K562 (cell line): ENCODE measurements at regions not wholly inside any gene's neighbourhood (a gene's known extent, or its start where the extent isn't known, plus 50 kb on each side); places are given as distances from the start of the nearest gene placed in this dataset.

ENCODE experiments used
- ATAC-seq: fragments of 200-7000 bp; cut with Tn5 transposase; 3 replicates; pipeline ENCODE4 v1.9.1; 2020; ENCODE audit warnings: moderate library complexity
- BruUV-seq: library from RNA; stranded (reverse); fragments of 400-500 nt; replicated peaks from 2 replicates; lab custom pipeline; 2021; lab: Mats Ljungman, UMichigan
- CTCF ChIA-PET: fragments of 300-600 bp; formaldehyde crosslinking; extraction: SDS; loops from one replicate; lab custom pipeline; 2021; ENCODE audit warnings: low intra/inter-chr PET ratio; lab: Yijun Ruan, JAX
- POLR2A ChIA-PET: fragments of 300-600, 350-650 bp; sonication (Branson Sonifier 250); formaldehyde crosslinking; extraction: SDS; loops from one replicate; lab custom pipeline; 2021; ENCODE audit warnings: antibody characterized with exemption, inconsistent platforms; lab: Yijun Ruan, JAX
- DNase-seq, 4 experiments: peaks; one replicate each; pipeline versions ENCODE4 v3.0.0 to v3.0.0-alpha.2; 2011 to 2018; ENCODE audit warnings: low spot score in 3 of 4, mixed read lengths in 3 of 4; ENCODE audit errors: extremely low read depth in 1 of 4
- FAIRE-seq: peaks from 2 replicates; lab custom pipeline; 2011; peaks lifted over from hg19 to GRCh38; lab: Jason Lieb, UNC
- H2AFZ ChIP-seq: 2 replicates; pipeline ENCODE4 v1.6.0; 2011; ENCODE audit warnings: low read depth, low read length, control low read depth, inconsistent platforms
- H3K27ac ChIP-seq: fragments of 200-600 bp; 3 replicates; pipeline ENCODE4 v1.8.0; 2011; ENCODE audit warnings: low read depth, mild to moderate bottlenecking, control low read depth, inconsistent platforms, low read length, moderate library complexity, mixed read lengths; ENCODE audit errors: extremely low read depth
- H3K27me3 ChIP-seq, 2 experiments: fragments of 300-600 bp in 1 of 2; 2 replicates in 1 of 2; 3 replicates in 1 of 2; pipeline versions ENCODE4 v1.6.0 to v1.8.0; 2011; ENCODE audit warnings: inconsistent platforms in 2 of 2, low read length in 2 of 2, mild to moderate bottlenecking in 1 of 2, mixed read lengths in 1 of 2, moderate library complexity in 1 of 2; ENCODE audit not compliant: control insufficient read depth in 2 of 2, insufficient read depth in 2 of 2
- H3K36me3 ChIP-seq: fragments of 300-600 bp; 3 replicates; pipeline ENCODE4 v1.8.0; 2011; ENCODE audit warnings: mild to moderate bottlenecking, low read length, inconsistent platforms; ENCODE audit not compliant: control insufficient read depth, insufficient read depth
- H3K4me1 ChIP-seq, 2 experiments: fragments of 200-600 bp in 1 of 2; replicated peaks in 1 of 2; 2 replicates in 1 of 2; 3 replicates in 1 of 2; pipeline versions ENCODE4 v1.5.1 to v1.8.0; 2011; ENCODE audit warnings: inconsistent platforms in 2 of 2, low read length in 2 of 2, mild to moderate bottlenecking in 1 of 2, mixed read lengths in 1 of 2, moderate library complexity in 1 of 2; ENCODE audit not compliant: control insufficient read depth in 2 of 2, insufficient read depth in 2 of 2
- H3K4me2 ChIP-seq: 2 replicates; pipeline ENCODE4 v1.6.1; 2011; ENCODE audit warnings: low read length, control low read depth, inconsistent platforms, mixed read lengths; ENCODE audit not compliant: insufficient read depth
- H3K4me3 ChIP-seq: fragments of 200-600 bp; sonication (generic), shearing (Covaris generic); 2 replicates; pipeline ENCODE4 v1.5.1; 2016; ENCODE audit warnings: control low read depth, inconsistent platforms
- H3K79me2 ChIP-seq: fragments of 200-600 bp; 3 replicates; pipeline ENCODE4 v1.8.0; 2011; ENCODE audit warnings: low read length, inconsistent platforms; ENCODE audit not compliant: control insufficient read depth, insufficient read depth
- H3K9ac ChIP-seq, 2 experiments: 2 replicates each; pipeline versions ENCODE4 v1.6.0 to v1.6.1; 2011; ENCODE audit warnings: low read depth in 2 of 2, low read length in 2 of 2, control low read depth in 1 of 2, inconsistent platforms in 1 of 2, mild to moderate bottlenecking in 1 of 2, mixed read lengths in 1 of 2; ENCODE audit not compliant: insufficient read depth in 1 of 2
- H3K9me1 ChIP-seq: one replicate; pipeline ENCODE4 v1.6.0; 2011; ENCODE audit warnings: inconsistent platforms, mild to moderate bottlenecking, low read length, moderate library complexity; ENCODE audit not compliant: control insufficient read depth, insufficient read depth
- H3K9me3 ChIP-seq: replicated peaks from 2 replicates; pipeline ENCODE4 v1.5.1; 2011; ENCODE audit warnings: low read depth, low read length, inconsistent platforms; ENCODE audit not compliant: control insufficient read depth, insufficient read depth
- H4K20me1 ChIP-seq: replicated peaks from 2 replicates; pipeline ENCODE4 v1.6.1; 2011; ENCODE audit warnings: low read length, inconsistent platforms, mixed read lengths; ENCODE audit not compliant: control insufficient read depth, insufficient read depth
- ARID1B ChIP-seq: fragments of 450-650 bp; IDR thresholded peaks from 2 replicates; pipeline ENCODE4 v1.6.1; 2016; ENCODE audit warnings: antibody characterized with exemption, mild to moderate bottlenecking, inconsistent platforms
- ASH1L ChIP-seq: fragments of 450-650 bp; IDR thresholded peaks from 2 replicates; pipeline ENCODE4 v1.6.1; 2018; ENCODE audit warnings: borderline replicate concordance, mild to moderate bottlenecking, low read depth; ENCODE audit not compliant: partially characterized antibody
- ATF7 ChIP-seq: fragments of 450-650 bp; IDR thresholded peaks from 2 replicates; pipeline ENCODE4 v1.7.1; 2014; ENCODE audit warnings: mild to moderate bottlenecking, moderate library complexity
- CHD1 ChIP-seq: fragments of 200-600 bp; sonication (generic); IDR thresholded peaks from one replicate; pipeline ENCODE4 v1.6.1; 2012; ENCODE audit warnings: mild to moderate bottlenecking, moderate library complexity, low read length, inconsistent platforms
- EZH2 ChIP-seq: IDR thresholded peaks from 2 replicates; pipeline ENCODE4 v1.6.1; 2012; ENCODE audit warnings: low read depth, mild to moderate bottlenecking, inconsistent platforms, low read length, borderline replicate concordance
- FOXK2 ChIP-seq, 2 experiments: fragments of 450-650 bp; IDR thresholded peaks in 1 of 2; conservative IDR thresholded peaks in 1 of 2; 2 replicates each; pipeline ENCODE4 v1.6.1; 2016; ENCODE audit warnings: low read depth in 2 of 2, mild to moderate bottlenecking in 1 of 2
- GABPB1 ChIP-seq: sonication (generic); formaldehyde crosslinking; IDR thresholded peaks from 2 replicates; pipeline ENCODE4 v1.8.0; 2022; ENCODE audit warnings: mild to moderate bottlenecking, missing genetic modification reagents
- JUND ChIP-seq, 2 experiments: IDR thresholded peaks; 2 replicates in 1 of 2; 3 replicates in 1 of 2; pipeline ENCODE4 v1.6.1; 2011; ENCODE audit warnings: borderline replicate concordance in 2 of 2, low read depth in 2 of 2, low read length in 2 of 2, improper control_type of control experiment in 1 of 2, missing biosample characterization in 1 of 2, missing genetic modification characterization in 1 of 2, missing genetic modification reagents in 1 of 2
- MEIS2 ChIP-seq: fragments of 450-650 bp; IDR thresholded peaks from 2 replicates; pipeline ENCODE4 v1.6.1; 2014; ENCODE audit warnings: mild to moderate bottlenecking; ENCODE audit not compliant: partially characterized antibody
- RAD21 ChIP-seq, 2 experiments: fragments of 250-450 bp in 1 of 2; fragments of 450-650 bp in 1 of 2; sonication (Bioruptor Pico) in 1 of 2; formaldehyde crosslinking in 1 of 2; IDR thresholded peaks in 1 of 2; conservative IDR thresholded peaks in 1 of 2; 2 replicates each; pipeline versions ENCODE4 v1.4.0 to v1.8.0; 2020 to 2022; ENCODE audit warnings: mild to moderate bottlenecking in 2 of 2, moderate library complexity in 1 of 2
- RB1 ChIP-seq: fragments of 450-650 bp; IDR thresholded peaks from 2 replicates; pipeline ENCODE4 v1.6.1; 2017; ENCODE audit warnings: low read depth, mild to moderate bottlenecking
- RFX1 ChIP-seq: fragments of 450-650 bp; IDR thresholded peaks from 2 replicates; pipeline ENCODE4 v1.6.1; 2016; ENCODE audit warnings: mild to moderate bottlenecking, moderate library complexity
- SMAD2 ChIP-seq: fragments of 150-350 bp; IDR thresholded peaks from 2 replicates; pipeline ENCODE4 v1.6.1; 2014; ENCODE audit warnings: low read depth, mild to moderate bottlenecking, low read length
- SMC3 ChIP-seq: conservative IDR thresholded peaks from 2 replicates; pipeline ENCODE4 v1.6.1; 2011; ENCODE audit warnings: low read depth, low read length, improper control_type of control experiment; ENCODE audit not compliant: insufficient read depth
- ZBED1 ChIP-seq: IDR thresholded peaks from 2 replicates; pipeline ENCODE4 v1.6.1; 2014
- ZNF263 ChIP-seq: sonication (generic); formaldehyde crosslinking; IDR thresholded peaks from 2 replicates; pipeline ENCODE4 v1.8.0; 2022; ENCODE audit warnings: mild to moderate bottlenecking, missing genetic modification reagents, borderline replicate concordance
- ZNF589 ChIP-seq: fragments of 200-800 bp; sonication (Bioruptor generic); IDR thresholded peaks from 2 replicates; pipeline ENCODE4 v1.6.1; 2016; ENCODE audit warnings: low read depth, missing genetic modification characterization, missing compliant biosample characterization
- WGBS: fragments of 100-300 bp; shearing (Covaris generic); methylation state at CpG from one replicate; pipeline ENCODE4 v1.1.6; 2016; ENCODE audit warnings: low coverage, mixed read lengths; ENCODE audit not compliant: insufficient coverage; ENCODE audit errors: missing lambda C conversion rate; 5-methylcytosine and 5-hydroxymethylcytosine counted together
- in situ Hi-C: fragments of 300-500 bp; cut with MboI; formaldehyde crosslinking; loops from 4 replicates; pipeline ENCODE4 v1.15.0; 2018; ENCODE audit warnings: inconsistent platforms, mixed read lengths
- intact Hi-C: fragments of 100-400 bp; cut with micrococcal nuclease; formaldehyde crosslinking; loops from 2 replicates; pipeline ENCODE4 v1.14.2; 2022
- TF ChIP-seq, protein P1 (sequence below): fragments of 200-800 bp; sonication (Bioruptor generic); IDR thresholded peaks from 2 replicates; pipeline ENCODE4 v1.6.1; 2017; ENCODE audit warnings: missing genetic modification characterization, missing compliant biosample characterization

DNA sequence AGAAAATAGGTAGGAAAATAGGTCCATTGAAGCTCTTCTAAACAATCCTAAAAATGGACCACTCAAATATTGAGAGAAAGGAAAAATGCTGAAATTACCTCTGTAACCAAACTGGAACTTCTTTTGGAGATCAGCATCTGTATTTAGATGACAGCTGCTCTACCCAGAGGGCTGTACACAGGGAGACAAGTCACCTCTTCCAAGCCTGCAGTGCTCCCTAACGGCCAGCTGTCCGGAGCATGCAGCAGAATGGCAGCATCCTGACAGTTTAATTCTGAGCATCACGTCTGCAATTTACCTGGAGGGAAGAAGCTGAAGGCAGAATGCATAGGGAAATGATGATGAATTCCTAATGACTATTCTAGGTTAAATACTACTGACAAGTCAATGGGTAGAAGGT lies 62.8 kb upstream of the DIAPH3 start:
- H3K4me1 ChIP-seq, result peaks cover 5 to 32% of the 10 kb centered on the region in 2 experiments; a peak in 4 of 5 replicates
- H3K9me3 ChIP-seq, result no peaks in the 10 kb centered on the region
- H3K27me3 ChIP-seq, result no peaks in the 10 kb centered on the region
- BruUV-seq, result no TSS peak
- H3K4me2 ChIP-seq, result no peak overlapping the region
- H4K20me1 ChIP-seq, result no peaks in the 10 kb centered on the region
- no peak overlapping the region for H2AFZ ChIP-seq
- ChIA-PET CTCF (no interaction called here), POLR2A (interaction anchor here (0.5 to 0.7 kb wide), 4 partner anchors 10 to 1325 kb away, joined by 3 to 4 read pairs (median 3); no protein-coding TSS in a partner anchor)
- peak; percentile 92 for ATAC-seq
- H3K9me1 ChIP-seq, result no peaks in the 10 kb centered on the region
- intact Hi-C loops (loop anchor here (2.0 to 10.0 kb wide), 5 partner anchors 64 to 832 kb away; partner anchors contain the start of gene DIAPH3), in situ Hi-C loops (no loop called here)
- H3K36me3 ChIP-seq, result no peaks in the 10 kb centered on the region
- H3K79me2 ChIP-seq, result no peaks in the 10 kb centered on the region
- H3K27ac ChIP-seq, result no peak overlapping the region
- DNase-seq, result peak; percentile 8 to 76 (median 32)
- H3K4me3 ChIP-seq, result no peak overlapping the region
- WGBS, result 0% methylated on average over 3 of the region's 3 CpGs
- peak; percentile 87 for FAIRE-seq
- no peak overlapping the region for H3K9ac ChIP-seq
- TF ChIP-seq GABPB1 (CRISPR knock-in tag) (no peak), RB1 (peak; percentile 45; the same call in 1 of the 2 replicates), ARID1B (no peak), EZH2 (no peak), CHD1 (no peak), ZNF589 (no peak), ATF7 (peak; percentile 21; the same call in 1 of the 2 replicates), ZBED1 (no peak), SMAD2 (no peak), ZNF263 (CRISPR knock-in tag) (peak; percentile 81), FOXK2 (conservative IDR thresholded peaks at IDR 0.05 in 1 of 2, IDR thresholded peaks at IDR 0.05 in 1 of 2; ENCODE audit: low read depth in 2 of 2) (peak in 1 of 2 experiments; percentile 45; a peak in 1 of 4 replicates), RFX1 (no peak), SMC3 (peak; percentile 42; the same call in 1 of the 2 replicates), RAD21 (CRISPR knock-in tag; conservative IDR thresholded peaks at IDR 0.05 in 1 of 2, IDR thresholded peaks at IDR 0.05 in 1 of 2) (peak; percentile 80 to 86), MEIS2 (peak; percentile 39), ASH1L (no peak), JUND (IDR thresholded peaks at IDR 0.05; ENCODE audit: borderline replicate concordance, low read depth, low read length) (0 out of 2 replicates have a peak, but pooled peaks have one; percentile 31), JUND (tag; IDR thresholded peaks at IDR 0.05; ENCODE audit: borderline replicate concordance, low read depth, low read length) (no peak; the same call in 2 of the 3 replicates)
- TF ChIP-seq, protein P1, sequence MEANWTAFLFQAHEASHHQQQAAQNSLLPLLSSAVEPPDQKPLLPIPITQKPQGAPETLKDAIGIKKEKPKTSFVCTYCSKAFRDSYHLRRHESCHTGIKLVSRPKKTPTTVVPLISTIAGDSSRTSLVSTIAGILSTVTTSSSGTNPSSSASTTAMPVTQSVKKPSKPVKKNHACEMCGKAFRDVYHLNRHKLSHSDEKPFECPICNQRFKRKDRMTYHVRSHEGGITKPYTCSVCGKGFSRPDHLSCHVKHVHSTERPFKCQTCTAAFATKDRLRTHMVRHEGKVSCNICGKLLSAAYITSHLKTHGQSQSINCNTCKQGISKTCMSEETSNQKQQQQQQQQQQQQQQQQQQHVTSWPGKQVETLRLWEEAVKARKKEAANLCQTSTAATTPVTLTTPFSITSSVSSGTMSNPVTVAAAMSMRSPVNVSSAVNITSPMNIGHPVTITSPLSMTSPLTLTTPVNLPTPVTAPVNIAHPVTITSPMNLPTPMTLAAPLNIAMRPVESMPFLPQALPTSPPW (CRISPR knock-in tag), result no peak
